HEK293T (cell line): ENCODE measurements at regions not wholly inside any gene's neighbourhood (a gene's known extent, or its start where the extent isn't known, plus 50 kb on each side); places are given as distances from the start of the nearest gene placed in this dataset.
A peak's percentile ranks its signal among the peaks of the same experiment; 100 is the strongest.

ENCODE experiments used
- CTCF ChIA-PET: fragments of 350-600 bp; formaldehyde crosslinking; extraction: SDS; loops from one replicate; lab custom pipeline; 2021; ENCODE audit warnings: antibody characterized with exemption, inconsistent platforms; lab: Yijun Ruan, JAX
- POLR2A ChIA-PET: fragments of 350-600 bp; formaldehyde crosslinking; extraction: SDS; loops from one replicate; lab custom pipeline; 2020; ENCODE audit warnings: antibody characterized with exemption, inconsistent platforms; lab: Yijun Ruan, JAX
- DNase-seq: peaks from one replicate; pipeline ENCODE4 v3.0.0; 2012; ENCODE audit warnings: mixed read lengths; ENCODE audit errors: extremely low spot score
- ARNT ChIP-seq: fragments of 450-650 bp; IDR thresholded peaks from 2 replicates; pipeline ENCODE4 v1.6.1; 2017; ENCODE audit warnings: mild to moderate bottlenecking
- BHLHE40 ChIP-seq: fragments of 450-650 bp; IDR thresholded peaks from 2 replicates; pipeline ENCODE4 v1.6.1; 2016; ENCODE audit warnings: mild to moderate bottlenecking, moderate library complexity, borderline replicate concordance
- CTBP1 ChIP-seq: fragments of 450-650 bp; IDR thresholded peaks from 2 replicates; pipeline ENCODE4 v1.6.1; 2016; ENCODE audit warnings: borderline replicate concordance
- ELF4 ChIP-seq: fragments of 450-650 bp; IDR thresholded peaks from 2 replicates; pipeline ENCODE4 v1.6.1; 2017; ENCODE audit warnings: antibody characterized with exemption
- FOXA1 ChIP-seq: fragments of 450-650 bp; IDR thresholded peaks from 2 replicates; pipeline ENCODE4 v1.6.1; 2016; ENCODE audit warnings: mild to moderate bottlenecking
- FOXK2 ChIP-seq: fragments of 450-650 bp; IDR thresholded peaks from 2 replicates; pipeline ENCODE4 v1.6.1; 2016; ENCODE audit warnings: mild to moderate bottlenecking
- FOXM1 ChIP-seq: fragments of 450-650 bp; IDR thresholded peaks from 2 replicates; pipeline ENCODE4 v1.6.1; 2017; ENCODE audit warnings: mild to moderate bottlenecking, borderline replicate concordance
- HDGF ChIP-seq: fragments of 450-650 bp; IDR thresholded peaks from 2 replicates; pipeline ENCODE4 v1.6.1; 2017; ENCODE audit warnings: antibody characterized with exemption, borderline replicate concordance
- L3MBTL2 ChIP-seq: fragments of 450-650 bp; conservative IDR thresholded peaks from 2 replicates; pipeline ENCODE4 v1.6.1; 2016; ENCODE audit warnings: mild to moderate bottlenecking
- LEF1 ChIP-seq: fragments of 450-650 bp; IDR thresholded peaks from 2 replicates; pipeline ENCODE4 v1.6.1; 2017; ENCODE audit warnings: mild to moderate bottlenecking, borderline replicate concordance
- NFRKB ChIP-seq: fragments of 450-650 bp; IDR thresholded peaks from 2 replicates; pipeline ENCODE4 v1.6.1; 2016; ENCODE audit warnings: mild to moderate bottlenecking, moderate library complexity
- SP1 ChIP-seq: fragments of 450-650 bp; IDR thresholded peaks from 2 replicates; pipeline ENCODE4 v1.6.1; 2017
- SUZ12 ChIP-seq: fragments of 450-650 bp; IDR thresholded peaks from 2 replicates; pipeline ENCODE4 v1.6.1; 2016; ENCODE audit warnings: mild to moderate bottlenecking
- TARDBP ChIP-seq: fragments of 450-650 bp; IDR thresholded peaks from 2 replicates; pipeline ENCODE4 v1.6.1; 2016
- ZNF384 ChIP-seq: fragments of 450-650 bp; IDR thresholded peaks from 2 replicates; pipeline ENCODE4 v1.6.1; 2016
- TF ChIP-seq, protein P1 (sequence below): fragments of 450-650 bp; IDR thresholded peaks from 2 replicates; pipeline ENCODE4 v1.6.1; 2016

DNA sequence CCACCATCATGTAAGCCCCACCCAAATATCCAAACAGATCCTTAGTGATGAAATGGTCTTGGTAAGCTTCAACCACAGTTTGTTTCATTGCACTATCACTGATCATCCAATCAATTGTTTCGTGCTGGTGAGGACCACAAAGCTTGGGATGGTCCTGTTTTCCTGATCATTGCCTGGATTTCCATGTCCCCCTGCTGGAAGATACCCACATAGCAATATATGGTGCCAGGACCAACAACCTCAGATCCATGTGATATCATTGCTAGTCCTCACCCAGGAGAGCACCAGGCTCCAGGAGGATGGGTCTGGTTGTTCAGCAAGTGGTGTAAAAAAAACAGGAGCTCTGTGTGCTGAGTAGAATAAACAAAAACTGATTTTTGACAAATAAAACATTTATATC lies 206.5 kb upstream of the SH3BP4 start:
- DNase-seq, result peak; percentile 17
- TF ChIP-seq NFRKB (no peak), L3MBTL2 (no peak), FOXK2 (no peak), FOXM1 (no peak), LEF1 (no peak), BHLHE40 (no peak), ARNT (no peak), ZNF384 (no peak), ELF4 (no peak), SP1 (no peak), HDGF (no peak), CTBP1 (no peak)
- TF ChIP-seq, protein P1, sequence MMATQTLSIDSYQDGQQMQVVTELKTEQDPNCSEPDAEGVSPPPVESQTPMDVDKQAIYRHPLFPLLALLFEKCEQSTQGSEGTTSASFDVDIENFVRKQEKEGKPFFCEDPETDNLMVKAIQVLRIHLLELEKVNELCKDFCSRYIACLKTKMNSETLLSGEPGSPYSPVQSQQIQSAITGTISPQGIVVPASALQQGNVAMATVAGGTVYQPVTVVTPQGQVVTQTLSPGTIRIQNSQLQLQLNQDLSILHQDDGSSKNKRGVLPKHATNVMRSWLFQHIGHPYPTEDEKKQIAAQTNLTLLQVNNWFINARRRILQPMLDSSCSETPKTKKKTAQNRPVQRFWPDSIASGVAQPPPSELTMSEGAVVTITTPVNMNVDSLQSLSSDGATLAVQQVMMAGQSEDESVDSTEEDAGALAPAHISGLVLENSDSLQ, result no peak
- POLR2A ChIA-PET, result no interaction called here
- CTCF ChIA-PET, result interaction anchor here (0.5 kb wide), 1 partner anchor 85 kb away, joined by 3 read pairs; no protein-coding TSS in a partner anchor

DNA sequence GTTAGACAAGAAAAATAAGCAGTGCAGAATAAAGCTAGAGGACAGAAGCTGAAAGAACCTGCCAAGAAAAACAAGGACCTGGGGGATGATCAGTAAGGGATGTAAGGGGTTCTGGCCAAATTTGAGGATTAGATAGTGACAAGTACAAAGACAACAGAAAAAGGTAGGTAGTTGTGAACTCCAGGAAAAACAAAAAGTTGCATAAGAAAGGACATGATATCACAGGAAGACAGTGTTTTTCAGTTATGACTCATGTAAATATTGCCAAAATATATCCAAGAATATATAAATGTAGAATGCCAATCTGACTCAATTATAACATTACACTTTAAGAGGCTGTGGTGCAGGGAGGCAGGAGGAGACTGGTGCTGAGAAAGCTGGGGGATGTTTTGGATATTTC lies 209.8 kb upstream of the SH3BP4 start:
- DNase-seq, result no peak
- CTCF ChIA-PET, result no interaction called here
- POLR2A ChIA-PET, result no interaction called here
- TF ChIP-seq ARNT, result no peak
- no peak for TF ChIP-seq FOXM1
- TF ChIP-seq L3MBTL2, result no peak
- no peak for TF ChIP-seq FOXA1
- TF ChIP-seq, protein P1, result no peak
- TF ChIP-seq BHLHE40, result no peak
- no peak for TF ChIP-seq SP1
- TF ChIP-seq ELF4, result no peak
- TF ChIP-seq FOXK2, result no peak
- no peak for TF ChIP-seq SUZ12
- TF ChIP-seq TARDBP, result no peak
- TF ChIP-seq ZNF384, result no peak
- no peak for TF ChIP-seq HDGF
- TF ChIP-seq LEF1, result no peak
- no peak for TF ChIP-seq NFRKB
- no peak for TF ChIP-seq CTBP1

DNA sequence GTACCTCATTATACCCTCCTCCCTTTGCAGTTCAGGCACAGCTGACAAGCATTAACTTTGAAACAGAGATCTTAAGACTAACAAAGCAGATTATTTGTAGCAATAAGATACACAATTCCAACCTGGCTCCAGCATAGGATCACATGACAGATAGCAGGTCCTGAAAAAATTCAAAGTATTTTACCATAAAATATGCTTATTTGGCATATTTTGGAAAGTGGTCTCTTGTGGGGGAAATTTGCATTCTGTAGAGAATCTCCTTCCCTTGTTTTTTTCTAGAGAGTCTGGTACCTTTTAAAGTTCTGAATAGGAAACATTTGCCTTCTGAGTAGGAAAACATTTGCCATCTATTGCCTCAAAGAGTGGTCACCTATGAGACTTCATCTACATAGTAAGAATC lies 212.8 kb upstream of the SH3BP4 start:
- DNase-seq, result no peak
- ChIA-PET CTCF (no interaction called here), POLR2A (no interaction called here)
- TF ChIP-seq ARNT, result no peak
- no peak for TF ChIP-seq ELF4
- no peak for TF ChIP-seq FOXK2

DNA sequence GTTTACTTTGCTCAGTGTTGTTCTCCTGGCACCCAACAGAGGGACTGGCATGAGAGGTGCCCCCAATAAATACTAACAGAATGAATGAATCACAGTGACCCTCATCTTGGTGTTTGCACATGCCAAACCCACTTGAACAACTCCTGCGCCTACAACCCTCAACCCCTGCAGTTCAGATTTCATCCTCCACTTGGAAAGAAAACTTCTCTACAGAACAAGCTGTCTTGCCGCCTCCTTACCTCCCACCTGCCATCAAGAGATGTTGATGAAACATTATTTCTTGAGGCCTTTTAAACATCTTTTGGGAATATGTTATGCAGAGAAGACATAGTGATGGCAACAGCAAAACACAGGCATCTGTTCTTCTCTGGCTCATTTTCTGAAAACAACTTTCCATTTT lies 216.0 kb upstream of the SH3BP4 start:
- CTCF ChIA-PET, result no interaction called here

DNA sequence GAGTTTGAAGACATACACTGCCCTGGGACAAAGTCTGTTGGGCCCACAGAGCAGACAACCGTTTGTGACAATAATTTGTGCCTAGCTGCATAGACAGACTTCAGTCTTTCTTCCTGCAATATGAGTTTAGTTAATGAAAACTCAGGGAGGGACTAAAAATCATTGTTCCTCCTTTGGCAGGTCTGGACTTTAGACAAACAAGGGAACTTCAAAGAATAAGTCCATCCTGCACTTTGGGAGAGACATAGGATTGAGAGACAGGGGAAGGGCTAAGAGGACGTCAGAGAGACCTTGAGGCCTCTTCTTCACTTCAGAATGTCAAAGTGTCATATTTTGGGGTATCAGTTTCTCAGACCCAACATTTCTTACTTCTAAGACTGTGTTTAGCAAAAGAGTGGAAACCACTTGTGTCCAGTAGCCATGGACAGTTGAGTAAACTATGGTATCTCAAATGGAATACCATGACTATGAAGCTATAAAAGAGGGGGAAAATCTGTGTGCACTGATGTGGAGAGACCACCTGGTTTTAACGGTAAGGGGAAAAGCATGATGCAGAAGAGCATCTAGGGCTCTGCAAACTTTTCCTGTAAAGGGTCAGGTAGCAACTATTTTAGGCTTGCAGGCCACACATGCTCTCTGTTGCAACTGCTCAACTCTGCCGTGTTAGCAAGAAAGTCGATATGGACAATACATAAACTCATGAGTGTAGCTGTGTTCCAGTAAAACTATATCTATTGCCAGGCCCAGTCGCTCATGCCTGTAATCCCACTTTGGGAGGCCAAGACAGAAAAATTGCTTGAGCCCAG lies 217.8 kb upstream of the SH3BP4 start:
- no peak for DNase-seq
- POLR2A ChIA-PET, result no interaction called here
- CTCF ChIA-PET, result no interaction called here
- TF ChIP-seq HDGF (no peak), LEF1 (no peak), BHLHE40 (no peak), L3MBTL2 (no peak), TARDBP (no peak), FOXK2 (no peak), SUZ12 (no peak), ARNT (no peak), FOXA1 (no peak), ELF4 (no peak)

More for the DNA sequence above, 216.0 kb upstream of the SH3BP4 start:
- POLR2A ChIA-PET, result no interaction called here
- TF ChIP-seq SP1, result no peak
- TF ChIP-seq, protein P1, result no peak
- no peak for TF ChIP-seq FOXK2
- no peak for TF ChIP-seq BHLHE40
- no peak for TF ChIP-seq ELF4
- no peak for TF ChIP-seq NFRKB
- no peak for TF ChIP-seq CTBP1
- no peak for TF ChIP-seq ARNT
- TF ChIP-seq FOXA1, result no peak
- no peak for TF ChIP-seq ZNF384
- no peak for TF ChIP-seq TARDBP
- no peak for TF ChIP-seq HDGF
- TF ChIP-seq L3MBTL2, result no peak
- TF ChIP-seq FOXM1, result no peak
- TF ChIP-seq LEF1, result no peak
- TF ChIP-seq SUZ12, result no peak
- DNase-seq, result no peak

DNA sequence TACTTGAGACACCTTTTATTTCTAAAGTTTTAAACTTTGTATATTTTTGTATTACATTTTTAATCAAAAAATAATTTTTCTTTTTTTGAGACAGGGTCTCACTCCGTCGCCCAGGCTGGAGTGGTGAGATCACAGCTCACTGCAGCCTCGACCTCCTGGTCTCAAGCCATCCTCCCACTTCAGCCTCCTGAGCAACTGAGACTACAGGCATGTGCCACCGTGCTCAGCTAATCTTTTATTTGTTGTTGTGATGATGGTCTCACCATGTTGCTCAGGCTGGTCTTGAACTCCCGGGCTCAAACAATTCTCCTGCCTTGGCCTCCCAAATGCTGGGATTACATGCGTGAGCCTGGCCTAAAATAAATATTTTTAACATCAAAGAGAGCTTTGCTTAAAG lies 218.7 kb upstream of the SH3BP4 start:
- TF ChIP-seq FOXM1, result no peak
- TF ChIP-seq BHLHE40, result no peak
- TF ChIP-seq FOXK2, result no peak
- TF ChIP-seq HDGF, result no peak
- no peak for TF ChIP-seq CTBP1
- TF ChIP-seq, protein P1, result no peak
- no peak for TF ChIP-seq TARDBP
- TF ChIP-seq LEF1, result no peak
- TF ChIP-seq SUZ12, result no peak
- no peak for TF ChIP-seq NFRKB
- no peak for TF ChIP-seq ZNF384
- TF ChIP-seq SP1, result no peak
- no peak for TF ChIP-seq FOXA1
- TF ChIP-seq ELF4, result no peak
- TF ChIP-seq L3MBTL2, result no peak
- TF ChIP-seq ARNT, result no peak
- ChIA-PET POLR2A (no interaction called here), CTCF (no interaction called here)
- no peak for DNase-seq
